GM19238 (cell line): ENCODE measurements at regions not wholly inside any gene's neighbourhood (a gene's known extent, or its start where the extent isn't known, plus 50 kb on each side); places are given as distances from the start of the nearest gene placed in this dataset.

ENCODE experiments used
- DNase-seq: peaks from one replicate; pipeline ENCODE4 v3.0.0; 2011; ENCODE audit warnings: low spot score; ENCODE audit not compliant: insufficient read length

DNA sequence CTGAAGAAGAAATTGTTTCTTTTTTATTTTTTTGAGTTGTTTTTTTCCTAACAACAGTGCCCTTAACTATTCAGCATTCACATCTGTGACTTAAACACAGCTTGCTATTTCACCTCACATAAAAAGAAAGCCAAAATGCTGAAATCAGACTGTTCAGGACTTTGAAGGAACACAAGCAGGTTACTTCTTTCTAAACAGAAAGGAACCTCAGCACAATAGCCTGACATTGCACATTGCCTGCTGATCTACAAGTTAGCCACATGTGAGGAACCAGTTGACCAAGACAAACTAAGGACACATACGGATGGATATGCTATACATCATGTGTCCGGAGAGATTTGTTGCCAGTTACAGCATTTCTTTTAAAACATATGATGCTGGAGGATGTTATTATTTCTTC, 331.1 kb downstream of the FSIP2 start:
- DNase-seq: no peak

DNA sequence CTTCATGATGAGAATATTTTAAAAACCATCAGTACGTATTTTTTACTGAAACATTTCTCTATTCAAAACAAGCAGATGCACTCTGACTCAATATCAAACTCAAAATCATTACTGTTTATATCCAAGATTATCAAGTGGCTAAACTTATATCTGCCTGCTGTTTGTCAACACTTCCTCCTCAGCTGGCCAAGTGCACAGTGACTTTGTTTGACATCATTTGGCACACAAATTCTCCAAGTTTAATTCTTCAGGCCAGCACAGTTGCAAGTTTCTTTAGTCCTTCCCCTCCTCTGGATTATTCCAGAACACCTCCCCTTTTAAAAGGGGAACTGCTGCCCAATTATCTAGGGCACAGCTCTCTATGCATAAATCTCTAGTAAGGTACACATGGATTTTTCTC, 346.6 kb downstream of the FSIP2 start:
- no peak for DNase-seq

DNA sequence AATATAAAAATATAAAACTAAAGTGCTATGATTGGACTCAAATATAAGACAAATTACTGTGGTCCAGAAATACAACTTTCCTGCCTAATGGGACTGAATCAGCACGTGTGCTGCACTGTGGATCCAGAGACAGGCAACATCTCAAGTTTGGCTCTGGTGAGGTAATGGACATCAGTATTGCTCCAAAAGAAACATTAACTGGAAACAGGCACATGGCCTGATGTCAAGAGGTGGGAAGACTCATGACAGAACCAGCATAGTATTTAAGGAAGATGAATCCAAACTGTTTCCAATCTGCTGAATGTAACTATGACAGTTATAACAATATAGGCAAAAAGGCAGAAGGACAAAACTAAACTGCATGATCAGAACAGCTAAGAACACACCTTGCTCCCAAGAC, 354.6 kb downstream of the FSIP2 start:
- no peak for DNase-seq

DNA sequence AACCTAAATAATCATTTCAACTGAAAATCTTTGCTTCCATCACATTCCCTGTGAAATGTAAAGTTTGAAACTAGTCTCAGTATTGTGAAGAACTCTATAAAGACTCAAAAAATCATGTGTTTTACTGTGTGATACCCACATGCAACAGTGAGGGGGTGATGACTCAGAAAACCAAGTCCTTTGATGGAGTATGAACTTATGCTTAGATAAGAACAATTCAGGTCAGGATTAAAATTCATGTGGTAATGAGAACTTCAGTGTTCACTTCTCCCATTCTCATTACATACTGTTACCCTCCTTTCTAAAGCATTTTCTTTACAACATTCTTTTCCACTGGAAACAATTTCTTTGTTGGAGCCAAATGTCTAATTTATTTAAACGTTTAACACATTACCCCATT, 360.2 kb downstream of the FSIP2 start:
- DNase-seq: no peak

GRCh38 chr2:186099826-186100225, 361.2 kb downstream of the FSIP2 start:
- DNase-seq: no peak

- no peak for DNase-seq
Measured at GRCh38 chr2:186100636-186101035, 362.0 kb downstream of the FSIP2 start.

DNA sequence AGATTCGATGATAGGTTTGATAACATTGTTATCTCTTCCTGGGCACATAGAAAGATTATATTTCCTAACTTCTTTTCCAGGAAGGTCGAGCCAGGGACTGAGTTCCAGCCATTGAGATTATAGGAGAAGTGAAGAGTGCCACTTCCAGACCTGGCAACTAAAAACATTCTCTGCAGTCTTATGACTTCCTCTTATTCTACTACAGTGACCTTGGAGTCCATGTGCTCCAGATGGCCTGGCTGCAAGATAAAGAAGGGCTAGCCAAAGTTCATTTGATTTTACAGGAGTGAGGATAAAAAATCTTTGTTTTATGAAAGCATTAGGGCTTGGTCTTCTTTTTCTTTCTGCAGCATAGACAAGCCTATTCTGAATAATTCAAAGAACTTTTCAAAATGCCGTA, 363.0 kb downstream of the FSIP2 start:
- no peak for DNase-seq

- no peak for DNase-seq
Measured at GRCh38 chr2:186103276-186103675, 364.7 kb downstream of the FSIP2 start.

DNA sequence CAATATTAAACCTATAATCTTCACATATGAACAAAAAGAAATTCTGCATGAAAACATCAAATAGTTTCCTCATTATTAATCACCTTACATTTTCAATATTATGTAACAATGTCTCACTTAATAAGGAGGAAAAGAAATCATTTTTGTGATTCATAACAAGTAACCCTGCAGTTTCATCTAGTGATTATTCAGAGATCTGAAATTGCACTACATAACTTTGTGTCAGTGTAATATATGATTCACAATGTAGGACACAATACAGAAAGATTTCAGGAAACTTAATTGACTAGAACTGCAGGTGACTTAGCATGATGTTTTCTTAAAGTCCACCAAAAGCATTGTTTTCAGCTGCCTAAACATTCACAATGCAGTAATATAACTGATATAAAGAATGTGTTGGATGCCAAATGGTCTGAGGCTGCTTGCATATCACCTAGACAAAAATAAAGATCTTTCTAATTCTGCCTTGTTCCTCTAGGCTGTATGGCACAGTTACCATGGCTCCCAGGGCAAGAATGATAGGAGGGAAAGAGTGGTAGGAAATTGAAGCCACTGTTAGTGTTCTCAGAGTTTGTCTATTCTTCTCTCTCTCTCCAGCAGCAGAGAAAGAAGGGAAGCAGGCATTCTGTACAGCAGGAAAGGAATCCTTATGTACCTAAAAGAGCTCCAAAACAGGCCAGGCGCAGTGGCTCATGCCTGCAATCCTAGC, 366.6 kb downstream of the FSIP2 start:
- DNase-seq: no peak

GRCh38 chr2:186108470-186108869, 369.9 kb downstream of the FSIP2 start:
- DNase-seq: no peak

DNA sequence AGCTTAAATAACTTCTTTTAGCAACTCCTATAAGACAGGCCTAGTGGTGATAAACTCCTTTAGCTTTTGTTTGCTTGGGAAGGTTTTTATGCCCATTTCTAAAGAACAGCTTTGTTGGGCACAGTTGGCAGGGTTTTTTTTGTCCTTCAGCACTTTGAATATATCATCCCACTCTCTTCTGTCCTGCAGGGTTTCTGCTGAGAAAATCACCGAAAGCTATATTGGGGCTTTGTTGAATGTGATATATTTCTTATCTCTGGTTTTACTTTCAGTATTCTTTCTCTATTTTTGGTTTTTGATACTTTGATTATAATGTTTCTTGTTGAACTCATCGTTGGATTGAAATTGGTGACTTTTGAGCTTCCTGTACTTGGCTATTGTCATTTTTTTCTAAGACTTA, 372.8 kb upstream of the ZC3H15 start:
- DNase-seq: no peak

GRCh38 chr2:186125156-186125555, 360.9 kb upstream of the ZC3H15 start:
- DNase-seq: no peak

DNA sequence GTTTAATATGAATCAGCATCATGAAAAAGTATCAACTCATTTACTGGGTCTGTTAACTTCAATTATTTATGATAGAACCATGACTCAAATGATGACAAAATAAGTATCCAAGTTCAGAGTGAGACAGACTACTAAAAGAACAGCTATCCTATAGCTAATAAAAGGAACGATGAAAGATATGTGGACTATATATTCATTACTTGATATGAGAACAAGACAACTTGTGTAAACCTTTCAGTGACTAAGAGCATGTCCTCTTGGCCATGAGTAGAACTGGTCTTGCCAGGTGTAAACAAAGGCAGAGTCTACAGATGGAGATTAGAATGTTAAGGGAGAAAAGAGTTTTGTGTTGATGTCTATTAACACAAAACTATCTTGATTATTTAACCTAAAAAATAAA, 360.4 kb upstream of the ZC3H15 start:
- no peak for DNase-seq

- DNase-seq: no peak
Measured at GRCh38 chr2:186126181-186126580, 359.9 kb upstream of the ZC3H15 start.

- no peak for DNase-seq
Measured at GRCh38 chr2:186129767-186130581, 356.1 kb upstream of the ZC3H15 start.

DNA sequence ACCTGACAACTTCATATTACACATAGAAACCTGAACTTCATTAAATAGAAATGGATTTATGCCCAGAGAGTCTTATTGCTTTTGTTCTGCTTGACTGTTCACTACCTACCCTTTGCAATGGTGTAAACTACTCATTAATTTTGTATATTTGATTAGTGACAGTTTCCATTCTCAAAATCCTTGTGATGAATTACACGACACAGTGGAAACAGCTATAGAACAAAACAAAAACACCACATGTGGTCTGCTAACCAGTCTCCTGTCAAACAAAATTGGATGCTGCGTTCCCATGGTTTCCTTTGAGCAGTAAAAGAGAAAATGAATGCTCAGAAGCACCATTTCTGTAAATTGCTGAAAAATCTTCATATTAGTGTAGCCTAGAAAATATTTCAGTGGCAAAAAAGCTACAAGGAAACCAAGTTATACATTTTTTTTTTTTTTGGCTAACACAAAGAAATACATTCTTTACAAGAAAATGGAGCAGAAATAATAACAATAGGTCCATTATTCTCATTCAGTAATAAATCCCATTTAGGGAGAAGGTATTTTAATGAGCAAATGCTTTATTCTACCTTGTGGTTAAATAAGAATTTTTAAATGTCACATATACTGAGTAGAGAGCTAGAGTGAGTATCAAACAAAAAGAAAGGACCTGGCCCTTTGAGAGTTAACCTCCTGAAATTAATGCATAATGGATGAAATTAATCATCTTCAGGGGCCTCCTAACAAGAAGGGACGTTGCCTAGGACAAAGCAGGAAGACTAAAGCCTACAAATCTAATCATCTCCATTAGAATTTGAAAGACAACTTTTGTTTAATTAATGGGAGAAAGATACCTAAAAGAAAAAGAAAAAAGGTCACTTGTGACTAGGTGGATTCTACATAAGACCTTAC, 355.1 kb upstream of the ZC3H15 start:
- DNase-seq: no peak

- no peak for DNase-seq
Measured at GRCh38 chr2:186135686-186136085, 350.4 kb upstream of the ZC3H15 start.

DNA sequence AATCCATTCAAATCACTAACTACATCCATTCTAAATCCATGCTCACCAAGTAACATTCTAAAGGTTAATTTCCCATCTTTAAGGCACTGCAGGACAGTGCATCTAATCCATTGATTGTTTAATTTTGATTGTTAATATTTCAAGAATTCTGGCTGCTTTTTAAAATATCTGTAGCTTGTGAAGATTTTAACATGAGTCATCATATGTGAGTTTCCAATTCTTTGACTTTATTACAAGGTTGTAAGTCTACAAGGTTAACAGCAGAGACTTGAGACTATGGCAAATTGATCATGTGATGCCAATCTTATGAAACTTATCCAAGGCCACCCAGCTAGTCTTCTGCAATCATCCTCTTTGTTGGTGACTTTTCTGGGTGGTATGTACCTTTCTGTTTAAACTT, 349.2 kb upstream of the ZC3H15 start:
- no peak for DNase-seq

GRCh38 chr2:186138845-186139244, 347.2 kb upstream of the ZC3H15 start:
- no peak for DNase-seq

- no peak for DNase-seq
Measured at GRCh38 chr2:186159101-186159500, 327.0 kb upstream of the ZC3H15 start.

GRCh38 chr2:186164325-186164724, 321.7 kb upstream of the ZC3H15 start:
- no peak for DNase-seq

GRCh38 chr2:186170693-186171092, 315.4 kb upstream of the ZC3H15 start:
- no peak for DNase-seq
